ENCODE measurements at regions not wholly inside any gene's neighbourhood (a gene's known extent, or its start where the extent isn't known, plus 50 kb on each side); places are given as distances from the start of the nearest gene placed in this dataset.

DNA sequence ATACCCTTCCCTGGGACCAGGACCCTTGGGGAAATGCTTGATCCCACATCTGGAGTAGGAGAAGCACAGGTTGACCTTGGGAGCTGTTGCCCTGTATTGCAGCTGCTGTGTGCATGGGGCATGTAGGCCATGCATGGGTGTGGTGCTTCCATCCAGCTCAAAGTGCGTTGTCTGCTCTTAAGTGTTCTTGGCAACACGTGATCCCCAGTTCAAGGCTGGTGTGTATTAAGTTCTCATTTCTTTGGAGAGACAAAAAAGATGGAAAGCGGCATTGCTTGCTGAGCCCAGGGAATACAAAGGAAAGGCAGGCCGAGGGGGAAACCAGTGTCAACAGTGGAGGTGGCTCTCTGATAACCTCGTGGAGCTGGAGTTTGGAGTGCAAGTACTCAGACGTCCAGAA is 110.7 kb downstream of the RTP5 start:
- TF ChIP-seq, protein P1, sequence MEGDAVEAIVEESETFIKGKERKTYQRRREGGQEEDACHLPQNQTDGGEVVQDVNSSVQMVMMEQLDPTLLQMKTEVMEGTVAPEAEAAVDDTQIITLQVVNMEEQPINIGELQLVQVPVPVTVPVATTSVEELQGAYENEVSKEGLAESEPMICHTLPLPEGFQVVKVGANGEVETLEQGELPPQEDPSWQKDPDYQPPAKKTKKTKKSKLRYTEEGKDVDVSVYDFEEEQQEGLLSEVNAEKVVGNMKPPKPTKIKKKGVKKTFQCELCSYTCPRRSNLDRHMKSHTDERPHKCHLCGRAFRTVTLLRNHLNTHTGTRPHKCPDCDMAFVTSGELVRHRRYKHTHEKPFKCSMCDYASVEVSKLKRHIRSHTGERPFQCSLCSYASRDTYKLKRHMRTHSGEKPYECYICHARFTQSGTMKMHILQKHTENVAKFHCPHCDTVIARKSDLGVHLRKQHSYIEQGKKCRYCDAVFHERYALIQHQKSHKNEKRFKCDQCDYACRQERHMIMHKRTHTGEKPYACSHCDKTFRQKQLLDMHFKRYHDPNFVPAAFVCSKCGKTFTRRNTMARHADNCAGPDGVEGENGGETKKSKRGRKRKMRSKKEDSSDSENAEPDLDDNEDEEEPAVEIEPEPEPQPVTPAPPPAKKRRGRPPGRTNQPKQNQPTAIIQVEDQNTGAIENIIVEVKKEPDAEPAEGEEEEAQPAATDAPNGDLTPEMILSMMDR (IDR thresholded peaks at IDR 0.05; ENCODE audit: low read depth, low read length), result no peak
- no peaks in the 10 kb centered on the region for H3K4me1 ChIP-seq
- no peaks in the 10 kb centered on the region for H3K27me3 ChIP-seq
- no peaks in the 10 kb centered on the region for H3K36me3 ChIP-seq
- no peak overlapping the region for H3K4me3 ChIP-seq (ENCODE audit: low read depth, low read length)
- no peaks in the 10 kb centered on the region for H3K9me3 ChIP-seq
- DNase-seq, result no peak

GRCh38 chr2:241981076-241981700 is 111.7 kb downstream of the RTP5 start:
- no peak for DNase-seq
- Histone ChIP-seq H3K4me1 (no peaks in the 10 kb centered on the region), H3K9me3 (no peaks in the 10 kb centered on the region), H3K4me3 (ENCODE audit: low read depth, low read length) (no peak overlapping the region), H3K27me3 (no peaks in the 10 kb centered on the region), H3K36me3 (no peaks in the 10 kb centered on the region)
- TF ChIP-seq, protein P1 (IDR thresholded peaks at IDR 0.05; ENCODE audit: low read depth, low read length), result no peak

DNA sequence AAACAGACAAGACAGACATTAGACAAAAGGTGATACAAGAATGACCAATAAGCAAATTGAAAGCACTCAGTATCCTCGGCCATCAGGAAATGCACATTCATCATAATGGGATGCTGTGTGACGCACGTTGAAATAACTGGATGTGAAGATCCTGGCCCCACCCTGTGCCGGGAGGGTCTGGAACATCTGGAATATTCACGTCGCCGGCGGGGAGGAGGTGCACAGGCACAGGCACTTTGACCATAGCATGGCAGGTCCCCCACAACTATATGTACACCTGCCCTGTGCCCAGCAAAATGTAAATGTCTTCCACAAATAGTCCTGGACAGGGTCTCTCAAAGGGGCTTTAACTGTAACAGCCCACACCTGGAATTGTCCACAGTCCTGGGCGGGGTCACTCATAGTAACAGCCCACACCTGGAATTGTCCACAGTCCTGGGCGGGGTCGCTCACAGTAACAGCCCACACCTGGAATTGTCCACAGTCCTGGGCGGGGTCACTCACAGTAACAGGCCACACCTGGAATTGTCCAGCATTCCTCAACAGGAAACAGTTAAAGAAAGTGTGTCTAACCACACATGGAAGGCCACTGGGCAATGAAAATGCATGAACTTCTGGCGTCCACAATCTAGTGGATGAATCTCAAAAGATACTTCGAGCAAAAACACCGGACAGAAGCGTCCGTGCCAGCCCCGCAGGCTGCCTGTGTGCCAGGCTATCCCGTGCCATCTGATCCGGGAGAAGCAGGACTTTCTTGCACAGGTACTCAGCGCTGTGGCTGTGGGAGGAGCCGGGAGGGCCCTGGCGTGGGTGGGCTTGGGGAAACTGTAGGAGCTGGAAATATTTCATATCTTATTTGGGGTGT is 113.4 kb downstream of the RTP5 start:
- TF ChIP-seq, protein P1 (IDR thresholded peaks at IDR 0.05; ENCODE audit: low read depth, low read length), result no peak
- no peak overlapping the region for H3K4me3 ChIP-seq (ENCODE audit: low read depth, low read length)
- H3K36me3 ChIP-seq, result no peaks in the 10 kb centered on the region
- no peaks in the 10 kb centered on the region for H3K4me1 ChIP-seq
- H3K27me3 ChIP-seq, result no peaks in the 10 kb centered on the region
- no peak for DNase-seq
- no peaks in the 10 kb centered on the region for H3K9me3 ChIP-seq

GRCh38 chr2:241983571-241984270 is 114.2 kb downstream of the RTP5 start:
- H3K4me3 ChIP-seq (ENCODE audit: low read depth, low read length), result no peak overlapping the region
- TF ChIP-seq, protein P1 (IDR thresholded peaks at IDR 0.05; ENCODE audit: low read depth, low read length), result no peak
- no peaks in the 10 kb centered on the region for H3K36me3 ChIP-seq
- no peaks in the 10 kb centered on the region for H3K9me3 ChIP-seq
- DNase-seq, result no peak
- no peaks in the 10 kb centered on the region for H3K4me1 ChIP-seq
- H3K27me3 ChIP-seq, result no peaks in the 10 kb centered on the region

- Histone ChIP-seq H3K9me3 (no peaks in the 10 kb centered on the region), H3K27me3 (no peaks in the 10 kb centered on the region), H3K4me3 (ENCODE audit: low read depth, low read length) (no peak overlapping the region), H3K36me3 (no peaks in the 10 kb centered on the region), H3K4me1 (no peaks in the 10 kb centered on the region)
- no peak for DNase-seq
- TF ChIP-seq, protein P1 (IDR thresholded peaks at IDR 0.05; ENCODE audit: low read depth, low read length), result no peak
Measured at GRCh38 chr2:241984271-241984655, 114.7 kb downstream of the RTP5 start.

Data from BE2C (cell line).